NCI-H2029 treated with DMSO at 0.1 percent for 48 hours (cell line): ENCODE measurements at regions not wholly inside any gene's neighbourhood (a gene's known extent, or its start where the extent isn't known, plus 50 kb on each side); places are given as distances from the start of the nearest gene placed in this dataset.

ENCODE experiments used
- DNase-seq: peaks from one replicate; lab custom pipeline; 2025; lab: John Stamatoyannopoulos, UW

DNA sequence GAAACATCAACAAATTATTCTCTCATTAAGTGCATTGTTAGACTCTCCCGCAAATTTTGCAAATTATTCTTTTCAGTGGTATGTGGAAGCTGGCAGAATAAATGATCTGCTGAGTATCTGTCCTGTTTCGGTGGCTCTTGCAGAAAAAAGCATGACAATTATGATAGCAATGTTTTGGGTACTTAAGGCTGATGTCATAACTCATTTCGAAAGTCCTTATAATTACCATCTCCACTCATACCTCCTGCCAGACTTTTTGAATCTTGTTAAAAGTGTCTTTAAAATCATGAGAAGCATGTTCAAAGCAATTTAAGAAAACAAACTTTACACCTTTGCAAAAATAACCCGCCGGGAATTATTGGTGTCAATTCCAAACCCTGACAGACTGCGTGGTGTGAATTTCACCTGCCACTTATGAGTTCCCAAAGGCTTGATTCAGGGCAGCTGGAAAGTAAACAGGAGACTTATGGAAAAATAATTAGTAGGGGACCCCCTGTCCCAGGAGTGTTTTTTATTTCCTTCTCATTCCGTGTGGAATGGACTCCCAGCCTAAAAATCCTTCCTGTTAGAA lies 87.6 kb upstream of the E2F3 start:
- DNase-seq: no peak

GRCh38 chr6:20314866-20315845 lies 86.5 kb upstream of the E2F3 start:
- DNase-seq: no peak

- DNase-seq: no peak
Measured at GRCh38 chr6:20317430-20317829, 84.2 kb upstream of the E2F3 start.

DNA sequence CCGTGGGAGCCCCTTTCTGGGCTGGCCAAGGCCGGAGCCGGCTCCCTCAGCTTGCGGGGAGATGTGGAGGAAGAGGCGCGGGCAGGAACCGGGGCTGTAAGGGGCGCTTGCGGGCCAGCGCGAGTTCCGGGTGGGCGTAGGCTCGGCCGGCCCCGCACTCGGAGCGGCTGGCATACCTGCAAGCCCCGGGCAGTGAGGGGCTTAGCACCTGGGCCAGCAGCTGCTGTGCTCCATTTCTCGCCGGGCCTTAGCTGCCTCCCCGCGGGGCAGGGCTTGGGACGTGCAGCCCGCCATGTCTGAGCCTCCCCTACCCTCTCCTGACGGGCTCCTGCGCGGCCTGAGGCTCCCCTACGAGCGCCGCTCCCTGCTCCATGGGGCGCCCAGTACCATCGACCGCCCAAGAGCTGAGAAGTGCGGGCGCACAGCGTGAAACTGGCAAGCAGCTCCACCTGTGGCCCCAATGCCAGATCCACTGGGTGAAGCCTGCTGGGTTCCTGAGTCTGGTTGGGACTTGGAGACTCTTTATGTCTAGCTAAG lies 82.8 kb upstream of the E2F3 start:
- DNase-seq: no peak

- DNase-seq: no peak
Measured at GRCh38 chr6:20319520-20320357, 81.9 kb upstream of the E2F3 start.

- no peak for DNase-seq
Measured at GRCh38 chr6:20325641-20326421, 75.8 kb upstream of the E2F3 start.

DNA sequence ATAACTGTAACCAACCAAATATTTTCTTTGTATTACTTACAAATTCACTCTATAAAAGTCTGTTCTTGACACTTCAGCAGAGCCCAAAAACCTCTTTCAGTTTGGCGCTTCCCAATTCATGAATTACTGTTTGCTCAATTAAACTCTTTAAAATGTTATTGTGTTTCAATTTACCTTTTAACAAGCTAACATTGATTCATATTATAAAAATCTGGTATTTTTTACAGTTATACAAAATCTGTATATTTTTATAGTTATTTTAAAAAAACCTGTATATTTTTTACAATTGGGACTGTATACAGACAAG lies 75.3 kb upstream of the E2F3 start:
- DNase-seq: no peak

DNA sequence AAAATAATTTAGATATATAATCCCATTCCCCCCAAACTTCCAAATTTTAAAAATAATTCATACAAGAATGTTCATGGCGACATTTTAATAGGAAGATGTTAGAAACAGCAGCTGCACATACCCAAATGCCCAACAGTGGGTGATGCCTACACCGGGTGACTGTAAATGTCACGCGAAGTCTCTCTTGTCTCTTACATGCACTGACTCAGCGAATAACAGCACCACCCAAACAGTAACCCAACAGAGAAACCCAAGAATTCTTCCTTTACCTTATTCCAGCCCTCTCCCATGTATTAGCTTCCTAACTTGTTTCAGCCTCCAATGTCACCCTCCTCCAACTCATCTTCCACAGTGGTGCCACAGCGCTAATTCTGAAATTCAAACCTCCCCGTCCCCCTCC lies 74.5 kb upstream of the E2F3 start:
- DNase-seq: no peak

DNA sequence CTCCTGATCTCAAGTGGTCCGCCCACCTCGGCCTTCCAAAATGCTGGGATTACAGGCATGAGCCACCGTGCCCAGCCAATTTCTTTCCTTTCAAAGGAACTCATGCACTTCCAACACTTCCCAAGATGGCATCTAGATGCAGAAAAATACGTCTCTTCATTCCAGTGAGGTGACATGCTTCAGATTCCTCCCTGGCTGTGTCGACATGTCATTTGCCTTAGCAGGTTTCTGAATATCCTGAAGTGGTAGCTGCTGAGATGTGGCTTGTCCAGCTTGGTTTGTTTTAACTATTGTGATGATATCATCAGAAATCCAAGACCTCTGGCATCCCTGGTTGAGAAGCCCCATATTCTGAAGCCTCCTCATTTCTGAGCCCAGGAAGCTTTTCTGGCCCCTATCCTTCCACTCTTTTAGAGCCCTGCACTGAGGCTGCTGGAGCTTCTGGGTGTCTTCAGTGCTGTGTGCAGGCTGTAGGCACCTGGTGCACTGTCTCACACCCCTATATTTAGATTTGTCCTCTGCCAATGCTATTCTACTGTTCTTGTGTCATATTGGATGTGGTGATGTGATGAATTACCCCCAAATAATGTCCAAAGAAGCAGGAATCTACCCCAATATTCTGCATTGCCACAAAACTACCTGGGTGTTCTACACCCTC lies 73.3 kb upstream of the E2F3 start:
- DNase-seq: no peak

GRCh38 chr6:20328924-20329300 lies 72.8 kb upstream of the E2F3 start:
- no peak for DNase-seq

DNA sequence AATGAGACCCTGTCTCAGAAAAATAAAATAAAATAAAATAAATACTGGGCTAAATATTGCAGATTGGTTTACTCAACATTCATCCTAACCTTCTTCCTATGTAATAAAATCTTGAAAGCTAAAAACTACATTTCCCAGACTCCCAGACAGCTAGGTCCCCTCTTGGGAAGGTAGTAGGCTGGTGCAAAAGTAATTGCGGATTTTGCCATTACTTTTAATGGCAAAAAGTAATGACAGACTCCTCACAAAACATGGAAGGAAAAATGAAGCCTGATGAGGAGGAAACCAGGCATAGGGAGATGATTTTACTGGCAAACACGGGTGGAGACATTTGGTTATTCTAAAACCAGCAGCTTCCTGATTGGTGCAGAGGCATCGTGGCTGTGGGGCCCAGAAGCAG lies 70.6 kb upstream of the E2F3 start:
- no peak for DNase-seq

DNA sequence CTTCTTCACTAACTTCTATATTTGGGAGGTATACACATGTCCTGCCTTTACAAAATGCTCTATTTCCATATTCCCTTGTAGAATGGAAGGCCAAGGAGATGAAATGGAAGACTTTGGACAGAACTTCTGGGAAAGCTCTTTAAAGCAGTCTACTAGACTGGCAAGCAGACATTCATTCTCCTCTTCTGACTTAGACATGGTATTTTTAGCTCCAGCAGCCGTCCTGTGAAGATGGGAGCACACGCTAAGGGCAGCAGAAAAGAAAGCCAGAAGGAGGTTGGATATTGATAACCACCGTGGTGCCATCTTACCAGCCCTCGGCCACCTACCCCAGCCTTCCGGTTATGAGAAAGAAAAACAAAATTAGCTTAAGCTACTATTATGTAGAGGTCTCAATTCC lies 70.1 kb upstream of the E2F3 start:
- no peak for DNase-seq

DNA sequence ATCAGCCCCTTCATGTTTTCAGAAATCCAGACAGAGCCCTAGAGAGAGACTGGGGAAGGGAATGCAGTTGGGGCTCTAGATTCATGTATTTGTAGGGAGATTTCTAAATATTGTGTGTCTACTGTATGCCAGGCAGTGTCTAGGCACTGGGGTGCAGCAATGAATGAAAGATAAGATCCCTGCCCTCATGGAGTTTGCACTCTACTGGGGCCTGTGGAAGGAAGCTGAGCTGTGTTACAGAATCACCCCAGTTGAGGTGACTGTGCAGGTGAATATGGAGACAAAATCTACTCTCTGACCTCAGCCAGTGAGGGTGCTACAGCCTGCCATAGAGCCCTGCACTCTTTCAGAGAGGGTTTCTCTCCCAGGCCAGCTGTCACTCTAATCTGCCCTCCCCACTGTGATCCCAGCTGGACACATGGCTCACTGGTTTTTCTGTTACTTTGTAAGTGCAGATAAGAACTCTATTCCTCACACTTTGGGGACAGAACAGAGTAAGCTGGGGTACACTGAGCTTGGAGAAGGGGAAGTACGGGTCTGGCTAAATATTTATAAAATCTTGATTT lies 69.2 kb upstream of the E2F3 start:
- no peak for DNase-seq

DNA sequence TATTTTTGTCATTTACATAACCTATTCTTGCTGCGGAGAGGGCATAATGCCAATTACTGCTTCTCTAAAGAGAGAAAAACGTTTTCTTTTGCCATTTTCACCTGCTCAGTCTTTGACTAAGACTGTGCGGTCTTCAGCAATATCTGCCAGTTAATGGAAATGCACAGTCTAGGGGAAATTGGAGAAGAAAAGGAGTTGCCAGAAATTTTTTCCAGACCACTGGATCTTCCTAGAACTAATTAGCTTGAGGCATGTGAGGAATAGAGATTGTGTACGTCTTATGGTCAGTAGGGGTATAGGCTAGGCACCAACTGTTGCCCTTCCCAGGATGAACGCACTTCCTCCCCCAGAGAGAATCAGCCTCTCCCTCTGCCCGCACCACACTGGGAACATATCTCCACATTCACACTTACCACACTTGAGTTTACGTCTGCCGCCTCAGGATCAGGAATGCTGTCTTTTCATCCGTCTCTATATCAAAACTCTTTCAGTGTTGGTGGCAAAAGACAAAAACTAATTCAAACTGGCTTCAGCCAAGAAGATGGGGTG lies 67.9 kb upstream of the E2F3 start:
- no peak for DNase-seq

DNA sequence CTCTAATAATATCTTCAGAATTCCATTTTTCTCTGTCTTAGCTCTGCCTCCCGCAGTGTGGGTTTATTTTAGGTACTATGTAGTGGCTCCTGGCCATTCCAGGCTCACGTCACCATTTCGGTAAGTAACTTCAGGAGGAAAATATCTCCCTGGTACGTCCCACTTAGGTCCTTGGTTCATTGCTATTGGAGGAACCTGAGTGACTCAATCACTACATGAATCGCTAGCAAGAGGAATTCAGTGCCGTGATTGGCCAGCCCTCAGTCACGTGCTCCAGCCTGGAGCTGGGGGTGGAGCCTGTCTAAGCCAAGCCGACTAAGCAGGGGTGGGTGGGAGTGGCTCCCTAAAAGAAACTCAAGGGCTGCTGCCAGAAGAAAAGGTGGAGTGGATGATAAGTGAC lies 67.3 kb upstream of the E2F3 start:
- DNase-seq: no peak

- no peak for DNase-seq
Measured at GRCh38 chr6:20334962-20335361, 66.7 kb upstream of the E2F3 start.

- DNase-seq: no peak
Measured at GRCh38 chr6:20335872-20336271, 65.8 kb upstream of the E2F3 start.

- DNase-seq: no peak
Measured at GRCh38 chr6:20338156-20338555, 63.5 kb upstream of the E2F3 start.

GRCh38 chr6:20340068-20340848 lies 61.4 kb upstream of the E2F3 start:
- no peak for DNase-seq

GRCh38 chr6:20341096-20341495 lies 60.6 kb upstream of the E2F3 start:
- DNase-seq: no peak
